ENCODE measurements at regions not wholly inside any gene's neighbourhood (a gene's known extent, or its start where the extent isn't known, plus 50 kb on each side); places are given as distances from the start of the nearest gene placed in this dataset.

DNA sequence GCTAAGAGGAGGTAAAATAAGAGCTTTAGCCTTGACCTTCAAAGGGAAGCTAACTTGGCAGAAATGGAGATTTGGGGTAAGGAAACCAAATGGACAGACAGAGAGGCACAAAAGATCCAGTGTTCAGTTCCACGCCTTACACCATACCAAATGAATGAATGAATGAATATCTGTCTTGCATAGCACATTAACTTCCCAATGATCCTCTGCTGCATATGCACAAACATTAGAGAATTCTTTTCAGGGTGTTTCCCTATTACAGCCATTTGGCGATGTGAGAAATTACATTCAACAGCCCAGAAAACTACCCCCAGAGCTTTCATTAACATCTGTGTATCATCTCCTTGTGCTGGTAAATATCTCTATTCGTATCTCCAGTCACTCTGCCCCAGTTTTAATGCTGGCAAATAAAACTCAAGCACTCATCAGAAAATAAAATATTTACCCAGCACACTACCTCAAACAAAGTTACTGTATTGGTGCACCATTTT, 1056.2 kb downstream of the SORCS3 start:
- DNase-seq: no peak
- no peak overlapping the region for H3K27ac ChIP-seq
- H3K36me3 ChIP-seq: no peaks in the 10 kb centered on the region
- no peak for ATAC-seq
- TF ChIP-seq, protein P1, sequence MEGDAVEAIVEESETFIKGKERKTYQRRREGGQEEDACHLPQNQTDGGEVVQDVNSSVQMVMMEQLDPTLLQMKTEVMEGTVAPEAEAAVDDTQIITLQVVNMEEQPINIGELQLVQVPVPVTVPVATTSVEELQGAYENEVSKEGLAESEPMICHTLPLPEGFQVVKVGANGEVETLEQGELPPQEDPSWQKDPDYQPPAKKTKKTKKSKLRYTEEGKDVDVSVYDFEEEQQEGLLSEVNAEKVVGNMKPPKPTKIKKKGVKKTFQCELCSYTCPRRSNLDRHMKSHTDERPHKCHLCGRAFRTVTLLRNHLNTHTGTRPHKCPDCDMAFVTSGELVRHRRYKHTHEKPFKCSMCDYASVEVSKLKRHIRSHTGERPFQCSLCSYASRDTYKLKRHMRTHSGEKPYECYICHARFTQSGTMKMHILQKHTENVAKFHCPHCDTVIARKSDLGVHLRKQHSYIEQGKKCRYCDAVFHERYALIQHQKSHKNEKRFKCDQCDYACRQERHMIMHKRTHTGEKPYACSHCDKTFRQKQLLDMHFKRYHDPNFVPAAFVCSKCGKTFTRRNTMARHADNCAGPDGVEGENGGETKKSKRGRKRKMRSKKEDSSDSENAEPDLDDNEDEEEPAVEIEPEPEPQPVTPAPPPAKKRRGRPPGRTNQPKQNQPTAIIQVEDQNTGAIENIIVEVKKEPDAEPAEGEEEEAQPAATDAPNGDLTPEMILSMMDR (IDR thresholded peaks at IDR 0.05): no peak
- no peaks in the 10 kb centered on the region for H3K9me3 ChIP-seq
- no peaks in the 10 kb centered on the region for H3K4me1 ChIP-seq
- H3K4me3 ChIP-seq: no peak overlapping the region
- intact Hi-C loops (cut with DNase I): no loop called here
- no peaks in the 10 kb centered on the region for H3K27me3 ChIP-seq

DNA sequence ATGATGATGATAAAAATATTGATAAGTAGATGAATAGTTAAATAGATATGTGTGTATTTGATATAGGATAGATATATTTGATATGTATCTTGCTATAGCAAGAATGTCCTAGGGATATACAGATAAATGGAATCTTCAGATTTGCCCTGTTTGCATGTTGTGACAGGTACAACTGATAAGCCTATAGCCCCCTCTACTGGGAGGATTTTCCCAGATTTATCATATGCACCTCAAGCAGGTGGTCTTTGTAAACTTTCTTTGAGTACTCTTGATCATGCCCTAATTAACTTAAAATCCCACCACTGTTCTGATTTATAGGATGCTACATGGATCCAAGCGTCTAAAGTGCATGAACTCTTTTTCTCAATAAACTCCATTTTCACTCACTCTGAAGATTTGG, 1050.7 kb downstream of the SORCS3 start:
- Histone ChIP-seq H3K27ac (no peak overlapping the region), H3K27me3 (no peaks in the 10 kb centered on the region), H3K9me3 (no peaks in the 10 kb centered on the region), H3K36me3 (no peaks in the 10 kb centered on the region), H3K4me1 (no peaks in the 10 kb centered on the region), H3K4me3 (no peak overlapping the region)
- intact Hi-C loops (cut with DNase I): no loop called here
- TF ChIP-seq, protein P1 (IDR thresholded peaks at IDR 0.05): no peak
- DNase-seq (no peak), ATAC-seq (no peak)

DNA sequence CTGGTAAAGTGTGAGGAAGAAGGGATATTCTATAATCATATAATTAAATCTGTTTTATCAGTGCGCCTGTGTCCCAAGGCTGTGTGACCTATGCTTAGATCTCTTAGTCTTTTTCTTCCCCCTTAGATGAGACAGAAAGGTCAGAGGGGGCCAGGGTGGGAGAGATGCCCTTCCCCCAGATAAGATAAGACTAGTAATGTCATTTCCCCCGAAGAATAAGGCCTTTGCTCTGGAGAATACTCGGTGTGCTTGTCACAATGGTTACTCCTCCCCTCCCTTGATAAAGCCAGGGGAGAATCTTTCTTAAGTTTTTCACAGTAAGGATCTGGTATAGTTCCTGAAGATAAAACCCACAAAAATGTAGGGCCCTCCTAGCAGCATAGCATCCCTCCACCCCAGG, 1041.8 kb downstream of the SORCS3 start:
- Histone ChIP-seq H3K4me3 (no peak overlapping the region), H3K27me3 (no peaks in the 10 kb centered on the region), H3K4me1 (no peaks in the 10 kb centered on the region), H3K36me3 (no peaks in the 10 kb centered on the region), H3K27ac (no peak overlapping the region), H3K9me3 (no peaks in the 10 kb centered on the region)
- intact Hi-C loops (cut with DNase I): no loop called here
- DNase-seq (no peak), ATAC-seq (no peak)
- TF ChIP-seq, protein P1 (IDR thresholded peaks at IDR 0.05): no peak

DNA sequence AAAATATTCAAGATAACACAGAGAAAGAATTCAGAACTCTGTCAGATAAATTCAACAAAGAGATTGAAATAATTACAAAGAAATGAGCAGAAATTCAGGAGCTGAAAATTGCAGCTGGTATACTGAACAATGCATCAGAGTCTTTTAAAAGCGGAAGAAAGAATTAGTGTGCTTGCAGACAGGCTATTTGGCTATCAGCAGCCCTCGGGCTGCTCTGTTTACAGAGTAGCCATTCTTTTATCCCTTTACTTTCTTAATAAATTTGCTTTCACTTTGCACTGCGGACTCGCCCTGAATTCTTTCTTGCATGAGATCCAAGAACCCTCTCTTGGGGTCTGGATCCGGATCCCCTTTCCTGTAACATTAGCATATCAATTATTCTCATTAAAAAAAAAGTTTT, 1040.0 kb downstream of the SORCS3 start:
- Histone ChIP-seq H3K4me3 (no peak overlapping the region), H3K9me3 (no peaks in the 10 kb centered on the region), H3K36me3 (no peaks in the 10 kb centered on the region), H3K4me1 (no peaks in the 10 kb centered on the region), H3K27ac (no peak overlapping the region), H3K27me3 (no peaks in the 10 kb centered on the region)
- intact Hi-C loops (cut with DNase I): no loop called here
- DNase-seq (no peak), ATAC-seq (peak; percentile 45)
- TF ChIP-seq, protein P1 (IDR thresholded peaks at IDR 0.05): no peak

DNA sequence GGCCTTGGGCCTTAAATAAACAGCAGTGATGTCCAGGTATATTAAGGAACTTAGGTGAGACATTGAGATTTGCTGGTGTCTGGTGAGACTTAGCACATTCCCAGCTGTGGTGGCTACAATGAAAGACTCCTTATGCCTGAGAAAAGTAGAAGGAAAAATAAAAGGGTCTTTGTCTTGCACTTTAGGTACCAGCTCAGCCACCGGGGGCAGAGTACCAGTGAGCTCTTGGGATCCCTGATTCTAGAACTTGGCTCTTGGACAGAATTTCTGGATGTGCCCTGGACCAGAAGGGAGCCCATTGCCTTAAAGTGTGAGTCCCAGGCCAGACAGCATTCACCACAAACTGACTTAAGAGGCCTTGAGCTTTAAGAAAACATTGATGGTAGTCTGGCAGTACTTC, 1038.7 kb downstream of the SORCS3 start:
- Histone ChIP-seq H3K4me1 (no peaks in the 10 kb centered on the region), H3K27me3 (no peaks in the 10 kb centered on the region), H3K27ac (no peak overlapping the region), H3K9me3 (no peaks in the 10 kb centered on the region), H3K4me3 (no peak overlapping the region), H3K36me3 (no peaks in the 10 kb centered on the region)
- TF ChIP-seq, protein P1 (IDR thresholded peaks at IDR 0.05): no peak
- DNase-seq: no peak
- intact Hi-C loops (cut with DNase I): no loop called here
- no peak for ATAC-seq

DNA sequence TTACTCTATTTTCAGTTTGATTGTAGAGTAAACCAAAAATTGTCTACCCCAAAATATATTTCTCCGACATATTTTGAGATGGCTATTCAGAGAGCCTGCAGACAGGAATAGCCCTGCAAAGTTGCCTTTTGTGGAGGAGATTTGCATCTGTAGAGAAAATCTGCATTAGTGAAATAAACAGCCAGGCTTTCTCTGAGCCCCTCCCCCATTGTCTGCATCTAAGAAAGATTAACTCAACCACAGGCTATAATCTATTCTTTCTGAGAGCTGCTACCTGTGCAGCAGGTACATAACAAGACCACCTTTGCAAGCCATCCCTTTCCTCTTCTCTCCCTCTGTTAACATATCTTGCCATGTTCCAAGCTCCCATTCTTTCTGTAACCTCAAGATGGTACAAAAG, 1034.2 kb downstream of the SORCS3 start:
- intact Hi-C loops (cut with DNase I): no loop called here
- ATAC-seq (no peak), DNase-seq (no peak)
- no peaks in the 10 kb centered on the region for H3K36me3 ChIP-seq
- no peak overlapping the region for H3K4me3 ChIP-seq
- TF ChIP-seq, protein P1 (IDR thresholded peaks at IDR 0.05): no peak
- H3K27me3 ChIP-seq: no peaks in the 10 kb centered on the region
- H3K27ac ChIP-seq: no peak overlapping the region
- H3K4me1 ChIP-seq: no peaks in the 10 kb centered on the region
- H3K9me3 ChIP-seq: peaks cover 3% of the 10 kb centered on the region
